GM19463 (cell line): ENCODE measurements at regions not wholly inside any gene's neighbourhood (a gene's known extent, or its start where the extent isn't known, plus 50 kb on each side); places are given as distances from the start of the nearest gene placed in this dataset.

Experiments used
- ATAC-seq: cut with Tn5 transposase; IDR thresholded peaks from one replicate; pipeline ENCODE4 v1.9.1; 2021; ENCODE audit warnings: mild to moderate bottlenecking, moderate library complexity; ENCODE audit not compliant: unreplicated experiment

DNA sequence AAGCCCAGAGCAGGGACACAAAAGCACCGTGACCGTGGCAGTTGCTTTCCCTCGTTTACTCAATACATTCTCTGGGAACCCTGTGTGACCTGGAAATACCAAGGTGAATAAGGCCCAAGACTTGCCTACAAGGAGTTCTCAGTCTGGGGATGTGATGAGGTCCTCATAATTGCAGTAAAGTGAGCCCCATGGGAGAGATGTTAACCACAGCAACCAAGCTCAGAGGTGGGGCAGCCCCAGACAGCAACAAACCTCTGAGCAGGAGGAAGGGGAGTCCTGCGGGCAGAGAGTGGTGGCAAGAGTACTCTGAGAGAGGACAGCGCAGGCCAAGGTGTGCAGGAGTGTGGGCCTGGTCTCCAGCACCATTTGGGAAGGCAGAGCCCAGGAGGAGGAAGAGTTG lies 91.6 kb downstream of the TTC32 start:
- peak; percentile 63 for ATAC-seq

DNA sequence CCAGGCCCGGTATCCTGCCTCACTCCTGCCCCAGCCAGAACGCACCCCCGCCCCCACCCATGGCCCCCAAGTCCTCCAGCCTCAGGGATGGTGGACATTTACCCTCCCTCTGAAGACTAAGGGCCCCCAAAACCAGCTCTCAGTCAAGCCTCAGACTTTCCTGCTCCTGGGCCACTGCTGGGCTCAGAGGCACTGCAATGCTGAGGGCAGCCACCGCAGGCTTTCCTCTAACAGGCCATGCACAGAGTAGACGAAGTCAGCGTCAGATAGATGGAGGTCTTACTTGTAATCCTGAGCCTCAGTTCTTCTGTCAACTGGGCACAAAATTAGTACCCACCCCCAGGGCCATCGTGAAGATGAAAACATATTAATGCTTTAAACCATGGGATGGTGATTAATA lies 92.6 kb downstream of the TTC32 start:
- ATAC-seq, result no peak

DNA sequence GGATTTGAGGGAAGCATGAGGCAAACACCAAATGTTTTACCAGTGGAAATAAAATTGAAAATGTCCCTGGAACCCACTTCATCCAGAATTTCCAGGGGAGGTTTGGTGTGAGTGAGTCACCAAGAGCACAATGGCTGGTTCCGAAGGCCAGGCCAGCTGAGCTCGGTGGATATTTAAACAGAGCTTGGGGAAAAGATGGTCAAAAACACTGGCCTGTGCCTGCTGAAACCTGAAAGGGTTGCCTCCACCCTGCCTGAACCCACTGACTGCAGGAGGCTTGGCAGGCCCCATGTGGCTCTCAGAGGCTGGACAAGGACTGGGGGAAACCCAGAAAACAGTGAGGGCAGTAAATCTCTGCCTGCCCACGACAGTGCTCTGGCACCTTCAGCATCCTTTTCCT lies 93.9 kb downstream of the TTC32 start:
- no peak for ATAC-seq

DNA sequence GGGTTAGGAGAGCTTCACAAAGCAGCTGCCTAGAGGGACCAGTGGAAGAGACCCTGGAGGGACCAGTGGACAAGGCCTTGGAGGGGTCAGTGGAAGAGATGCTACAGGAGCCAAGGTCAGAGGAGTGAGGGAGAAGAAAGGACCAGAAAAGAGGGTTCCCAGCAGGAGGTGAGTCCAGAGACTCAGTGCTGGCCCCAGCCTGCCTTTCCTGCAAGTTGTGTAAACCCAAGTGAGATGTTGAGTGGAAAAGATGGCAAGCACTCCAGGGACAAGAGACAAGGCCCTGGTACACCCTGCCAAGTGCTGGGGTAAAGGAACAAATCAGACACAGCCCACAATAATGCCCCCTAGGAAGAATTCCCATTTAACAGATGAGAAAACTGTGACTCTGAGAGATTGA lies 94.4 kb downstream of the TTC32 start:
- ATAC-seq, result no peak

DNA sequence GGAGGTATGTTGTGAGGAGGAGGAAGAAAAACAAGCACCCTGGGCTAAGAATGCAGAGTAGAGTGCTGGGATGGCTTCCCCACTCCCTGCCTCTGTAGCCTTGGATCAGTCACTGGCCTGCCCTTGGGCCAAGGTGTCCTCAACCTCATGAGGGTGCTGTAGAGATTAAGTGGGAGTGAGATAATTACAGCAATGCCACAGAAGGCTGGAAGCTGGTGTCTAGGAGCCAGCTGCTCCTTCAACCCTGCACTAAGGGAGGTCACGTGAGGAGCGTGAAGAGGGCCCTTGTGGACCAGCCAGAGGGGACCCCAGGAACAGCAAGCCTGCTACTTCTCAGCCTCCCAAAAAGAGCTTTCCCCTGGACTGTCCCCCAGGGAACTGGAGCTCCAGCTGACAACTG lies 95.2 kb downstream of the TTC32 start:
- no peak for ATAC-seq

DNA sequence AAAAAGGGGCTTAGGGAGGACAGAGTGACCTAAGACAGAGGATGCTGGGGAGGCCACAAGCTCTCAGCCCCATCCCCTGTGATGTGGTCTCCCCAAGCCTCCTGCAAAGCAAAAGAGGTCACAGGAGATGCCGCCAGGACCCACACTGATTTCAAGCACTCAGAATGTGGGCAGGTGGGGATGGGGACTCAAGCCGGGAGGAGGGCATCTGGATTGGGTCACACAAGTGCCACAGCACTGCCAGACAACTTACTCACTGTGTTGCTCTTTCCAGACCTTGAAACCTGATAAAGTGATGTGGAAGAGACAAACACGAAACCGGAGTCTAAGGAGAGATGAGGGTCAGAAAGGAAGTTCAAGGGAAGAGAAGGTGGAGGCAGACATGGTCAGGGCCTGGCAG lies 95.7 kb downstream of the TTC32 start:
- ATAC-seq, result no peak

DNA sequence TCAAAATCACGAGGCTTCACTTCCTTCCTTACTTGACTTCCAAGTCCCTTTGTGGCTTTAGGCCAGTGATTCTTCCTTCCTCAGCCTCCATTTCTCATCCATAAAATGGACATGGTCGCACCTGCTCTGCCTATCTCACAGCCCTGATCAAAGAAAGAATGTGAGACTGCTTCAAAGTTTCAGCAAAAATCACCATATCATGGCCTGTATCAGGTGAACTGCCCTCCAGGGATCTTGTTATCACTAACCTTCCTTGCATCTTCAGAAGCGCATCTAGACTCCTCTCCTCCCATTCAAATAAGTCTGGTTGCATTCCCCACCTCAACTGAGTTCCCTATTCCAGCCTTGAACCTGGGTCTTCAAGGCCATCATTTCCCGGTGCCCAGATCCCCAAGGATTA lies 96.5 kb downstream of the TTC32 start:
- ATAC-seq, result no peak

DNA sequence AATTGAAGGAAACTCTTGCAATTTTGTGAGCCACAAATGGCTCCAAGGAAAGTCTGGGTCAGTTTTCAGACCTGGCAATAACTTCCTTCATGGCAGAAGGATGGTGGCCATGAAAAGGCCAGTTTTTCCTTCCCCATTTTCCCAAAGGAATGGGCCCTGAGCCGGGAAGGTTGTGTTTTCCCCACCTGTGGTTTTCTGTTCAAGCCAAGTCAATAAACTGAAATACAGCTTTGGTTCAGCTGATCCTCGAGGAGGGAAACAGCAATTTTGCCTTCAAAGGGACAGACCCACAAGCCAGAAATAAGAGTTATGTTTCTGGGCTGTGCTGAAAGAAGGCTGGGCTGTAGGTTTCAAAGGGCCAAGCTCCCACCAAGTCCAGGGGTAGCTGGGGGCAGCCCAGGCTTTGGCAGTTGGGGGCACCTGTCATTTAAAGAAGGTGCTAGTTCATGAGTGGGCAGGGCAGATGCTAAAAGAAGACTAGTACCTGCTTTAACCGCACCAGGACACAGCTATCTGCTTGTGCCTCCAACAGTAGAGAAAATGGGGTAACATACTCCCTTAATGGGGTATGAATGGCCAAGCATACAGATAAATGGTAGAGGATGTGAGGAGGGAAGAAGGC lies 97.0 kb downstream of the TTC32 start:
- no peak for ATAC-seq

DNA sequence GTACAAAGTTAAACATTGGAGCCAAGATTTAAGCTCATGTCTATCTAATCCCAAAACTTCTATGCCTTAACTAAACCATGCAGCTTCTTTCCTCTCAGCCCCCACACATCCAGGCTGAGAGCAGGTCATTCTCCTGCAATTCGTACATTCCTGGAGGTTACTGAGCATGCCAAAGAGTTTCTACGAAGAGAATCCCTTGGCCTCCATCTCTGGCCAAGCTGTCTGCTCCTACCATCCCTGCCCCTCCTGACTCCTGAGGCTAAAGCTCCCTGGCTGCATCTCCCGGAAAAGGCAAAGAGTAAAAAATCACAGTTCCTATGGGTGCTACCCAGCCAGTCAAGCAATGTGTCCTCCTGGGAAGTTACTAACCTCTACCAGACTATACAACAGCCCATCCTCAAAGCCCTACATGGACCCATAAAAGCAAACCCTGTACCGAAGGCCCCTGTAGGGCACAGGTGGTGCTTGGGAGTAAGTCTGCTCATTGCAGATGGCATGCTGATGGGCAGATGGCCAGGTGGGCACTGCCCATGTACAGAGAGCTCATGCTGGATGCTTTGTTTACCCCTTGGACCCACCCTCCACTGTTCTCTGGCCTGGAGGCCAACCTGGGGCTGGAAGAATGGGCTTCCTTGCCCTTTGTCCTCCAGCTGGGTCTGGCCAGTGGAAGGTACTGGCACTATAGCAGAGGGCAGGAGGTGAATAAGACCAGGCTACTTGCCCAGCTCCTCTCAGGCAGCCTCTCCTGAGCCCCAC lies 99.5 kb downstream of the TTC32 start:
- ATAC-seq, result no peak

DNA sequence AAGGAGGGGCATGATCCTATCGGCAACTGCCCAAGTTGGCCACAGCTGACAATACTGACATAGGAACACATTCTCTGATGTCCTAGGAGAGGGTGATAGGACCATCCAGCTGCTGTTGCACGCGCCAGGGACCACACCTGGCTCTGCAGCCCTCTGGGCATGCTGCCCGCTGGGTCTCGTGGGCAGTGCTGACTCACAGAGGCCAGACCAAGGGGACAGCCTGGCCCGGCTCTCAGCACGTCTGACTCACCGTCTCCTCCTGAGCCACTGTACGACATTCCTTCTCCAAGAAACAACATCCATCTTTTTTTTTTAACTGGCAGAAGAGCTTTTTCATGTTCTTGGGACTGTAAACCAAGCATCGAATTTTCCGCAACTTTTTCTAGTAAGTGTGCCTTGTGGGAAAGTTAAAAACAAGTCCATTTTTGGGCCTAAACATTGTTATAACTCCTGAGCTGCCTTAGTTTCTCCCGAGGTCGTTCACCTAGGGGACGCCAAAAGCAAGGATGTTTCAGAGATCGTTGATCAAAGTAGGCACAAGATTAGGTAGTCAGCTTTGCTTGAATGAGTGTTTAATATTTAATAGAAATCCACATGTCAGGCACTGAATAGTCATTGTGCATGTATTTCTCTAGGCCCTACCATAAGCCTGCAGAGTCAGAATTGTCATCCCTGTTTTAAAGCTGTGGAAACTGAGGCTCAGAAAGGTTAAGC lies 100.3 kb downstream of the TTC32 start:
- no peak for ATAC-seq

DNA sequence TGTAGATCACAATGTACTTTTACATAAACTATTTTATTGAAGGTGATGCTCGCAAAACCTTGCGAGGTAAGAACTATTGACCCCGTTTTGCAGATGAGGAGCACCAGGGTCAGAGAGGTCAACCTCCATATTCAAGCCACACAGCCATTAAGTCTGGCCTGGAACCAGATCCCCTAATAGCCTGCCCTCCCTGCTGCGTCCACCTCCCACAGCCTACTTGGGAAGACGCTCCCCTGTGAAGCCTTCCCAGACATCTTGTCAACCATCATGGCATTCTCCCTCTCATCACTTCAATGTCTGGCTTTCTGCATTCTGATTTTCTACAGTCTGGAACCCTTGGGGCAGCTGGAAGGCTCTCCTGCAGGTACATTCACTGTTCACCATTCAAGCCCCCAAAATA lies 101.0 kb downstream of the TTC32 start:
- no peak for ATAC-seq

DNA sequence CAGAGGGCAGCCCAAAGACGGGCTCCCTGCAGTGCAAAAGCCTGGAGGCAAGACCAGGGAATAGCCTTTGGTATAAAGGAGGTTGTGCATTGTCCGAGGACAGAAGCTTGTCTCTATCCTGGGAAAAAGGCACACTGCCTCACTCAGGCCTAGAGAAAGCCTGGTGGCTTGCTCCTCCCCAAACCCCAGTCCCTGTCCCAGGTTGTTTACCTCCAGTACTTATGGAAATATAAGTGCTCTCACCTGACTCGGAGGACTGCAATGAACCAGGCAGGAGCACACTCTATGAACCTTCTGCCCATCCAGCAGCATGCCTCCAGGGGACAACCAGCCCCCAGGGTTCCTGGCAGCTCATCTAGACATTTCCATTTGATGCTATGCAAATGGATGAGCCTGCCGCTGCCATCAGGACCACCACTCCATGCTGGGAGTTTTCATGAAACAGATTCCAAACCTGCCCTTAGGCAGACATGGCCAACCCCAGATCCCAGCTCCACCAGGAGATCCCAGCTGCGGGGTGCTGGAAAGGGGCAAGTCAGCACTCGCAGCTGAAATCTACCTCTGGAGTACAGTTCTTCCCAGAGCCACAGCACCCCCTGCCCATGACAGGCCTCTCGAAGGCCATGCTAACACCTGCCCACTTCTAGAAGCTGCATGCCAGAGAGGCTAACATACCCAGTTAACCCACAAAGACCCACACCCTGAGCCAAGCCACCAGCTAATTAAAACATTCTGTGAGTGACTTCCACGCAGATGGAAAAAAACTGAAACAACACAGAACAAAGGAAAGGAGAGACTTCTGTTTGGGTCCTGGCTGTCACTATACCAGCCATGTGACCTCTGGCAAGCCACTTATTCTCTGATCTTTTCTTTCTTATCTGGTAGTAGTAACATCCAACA lies 101.7 kb downstream of the TTC32 start:
- no peak for ATAC-seq

DNA sequence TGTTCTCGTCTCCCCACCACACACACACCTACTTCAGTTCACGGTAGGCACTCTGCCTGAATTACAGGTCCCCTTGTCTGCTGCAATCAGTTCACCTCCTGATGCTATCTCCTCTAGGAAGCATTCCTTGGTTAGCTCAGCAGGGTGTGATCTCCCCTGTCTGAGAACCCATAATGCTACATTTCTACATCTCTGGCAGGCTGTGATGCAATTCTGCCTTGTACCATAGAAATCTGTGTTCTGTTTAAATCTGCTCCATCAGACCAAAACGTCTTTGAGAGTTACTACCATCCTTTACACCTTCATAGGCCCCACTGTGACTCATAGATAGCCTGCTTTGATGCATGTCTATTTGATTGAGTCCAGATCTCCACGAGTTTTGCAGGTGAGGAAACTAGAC lies 103.9 kb downstream of the TTC32 start:
- ATAC-seq, result no peak

DNA sequence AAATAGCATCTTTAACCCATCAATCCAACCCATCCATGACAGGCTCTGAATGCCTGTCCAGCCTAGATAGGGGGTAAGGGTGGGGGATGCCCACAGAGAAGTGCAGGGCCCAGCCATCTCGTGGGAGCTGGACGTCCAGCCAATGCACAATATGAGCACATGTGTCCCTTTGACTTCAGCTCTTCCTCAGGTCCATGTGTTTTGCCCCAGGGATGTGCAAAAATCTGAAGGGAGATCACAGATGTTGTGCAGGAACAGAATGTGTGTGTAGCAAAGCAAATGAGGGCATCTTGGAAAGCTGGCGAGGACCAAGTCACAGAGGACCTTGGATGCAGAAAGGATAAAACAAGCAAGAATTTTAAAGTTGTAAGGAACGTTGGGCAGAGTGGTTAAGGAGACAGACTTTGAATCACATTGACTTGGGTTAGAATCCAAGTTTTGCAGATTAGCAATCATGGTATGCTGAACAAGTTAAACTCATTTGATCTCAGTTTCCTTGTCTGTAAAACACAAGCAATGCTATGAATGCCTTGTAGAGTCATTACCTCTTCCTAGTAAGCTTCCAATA lies 104.5 kb downstream of the TTC32 start:
- ATAC-seq, result no peak

DNA sequence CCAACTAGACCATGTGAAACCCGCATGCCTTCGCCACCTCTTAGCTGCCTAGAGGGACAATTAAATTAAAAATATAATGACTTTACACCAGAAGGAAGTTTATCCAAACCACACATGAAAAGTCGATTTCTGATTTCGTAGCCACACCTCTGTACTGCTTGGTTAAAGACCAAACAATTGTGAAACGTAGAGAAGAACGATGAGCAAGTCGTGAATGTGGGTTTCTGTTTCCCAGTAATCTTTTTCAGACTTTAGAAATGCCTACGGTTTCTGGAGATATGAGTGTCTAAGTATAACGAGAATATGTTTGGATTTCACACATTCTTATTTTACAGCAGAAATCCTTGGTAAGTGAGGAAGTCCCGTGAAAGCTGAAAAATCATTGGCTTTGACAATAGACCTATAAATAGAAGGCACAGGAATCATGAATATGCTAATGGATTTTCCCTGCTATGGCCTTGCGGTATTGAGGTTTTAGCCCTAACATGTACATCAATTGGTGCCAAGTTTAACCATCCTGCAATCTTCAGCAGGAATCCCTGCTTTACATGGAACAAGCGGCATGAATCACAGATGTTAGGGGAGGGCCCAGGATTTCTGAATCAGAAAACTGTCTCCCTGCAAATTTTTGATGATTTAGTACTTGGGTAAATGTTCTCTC lies 105.6 kb downstream of the TTC32 start:
- no peak for ATAC-seq

DNA sequence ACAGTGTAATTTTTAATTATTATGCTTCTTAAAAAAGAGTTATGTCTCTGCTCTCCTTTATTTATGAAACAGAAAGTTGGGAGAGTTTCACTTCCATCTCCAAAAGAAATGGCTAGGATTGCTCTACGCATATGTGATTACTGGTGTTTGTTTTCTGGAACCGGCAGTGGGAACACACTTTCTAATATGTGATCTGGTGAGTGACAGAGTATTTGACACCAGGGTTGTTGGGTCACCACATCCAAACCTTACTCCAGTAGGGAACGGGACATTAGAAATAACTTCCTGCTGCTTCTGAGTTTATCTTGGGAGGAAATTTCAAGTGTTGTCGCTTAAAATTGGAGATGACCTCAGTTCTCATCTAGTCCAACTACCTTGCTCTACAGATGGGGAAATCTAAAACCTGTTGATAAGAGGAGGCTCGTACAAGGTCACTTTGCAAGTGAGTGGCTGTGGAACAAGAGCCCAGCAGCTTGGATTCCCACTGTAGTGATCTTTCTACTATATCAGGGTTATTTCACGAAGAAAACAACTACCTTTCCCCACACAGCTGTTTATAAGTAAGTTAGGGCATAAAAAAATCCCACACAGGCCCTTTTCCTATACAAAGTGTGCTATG lies 108.5 kb downstream of the TTC32 start:
- no peak for ATAC-seq

DNA sequence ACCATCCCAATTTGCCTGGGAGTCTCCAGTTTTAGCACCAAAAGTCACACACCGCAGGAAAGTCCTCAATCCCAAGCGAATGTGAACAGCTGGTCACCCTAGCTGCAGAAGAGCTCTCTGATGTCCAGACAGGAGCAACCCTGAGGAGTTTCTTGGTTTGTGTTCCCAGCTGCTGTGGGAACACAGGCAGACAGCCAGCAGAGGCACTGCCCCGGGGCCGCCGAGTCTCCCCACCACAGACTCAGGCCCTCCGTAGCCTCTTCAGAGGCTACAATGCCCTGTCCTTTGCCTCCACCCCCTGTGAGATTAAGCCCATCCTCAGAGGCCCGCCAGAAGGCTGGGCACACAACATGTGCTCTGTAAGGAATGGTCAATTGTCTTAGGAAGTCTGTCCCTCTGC lies 111.5 kb downstream of the TTC32 start:
- no peak for ATAC-seq

DNA sequence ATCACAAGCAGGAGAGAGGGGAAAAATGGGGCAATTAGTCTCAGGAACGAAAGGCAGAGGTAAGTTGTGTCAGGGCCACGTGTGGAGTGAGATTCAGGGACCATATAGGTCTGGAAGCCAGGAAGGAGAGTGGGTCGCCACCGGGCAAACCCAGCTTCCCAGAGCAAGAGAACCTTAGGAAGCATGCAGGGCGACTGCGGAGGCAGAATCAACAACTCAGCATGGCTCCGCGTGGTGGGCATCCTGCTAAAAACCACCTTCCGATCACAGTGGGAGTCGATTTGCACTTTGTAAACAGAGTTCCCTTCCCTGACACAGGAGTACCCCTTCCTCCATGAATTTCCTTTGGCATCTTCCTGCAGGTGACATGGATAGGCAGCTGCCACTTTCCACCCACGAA lies 114.6 kb downstream of the TTC32 start:
- ATAC-seq, result no peak

DNA sequence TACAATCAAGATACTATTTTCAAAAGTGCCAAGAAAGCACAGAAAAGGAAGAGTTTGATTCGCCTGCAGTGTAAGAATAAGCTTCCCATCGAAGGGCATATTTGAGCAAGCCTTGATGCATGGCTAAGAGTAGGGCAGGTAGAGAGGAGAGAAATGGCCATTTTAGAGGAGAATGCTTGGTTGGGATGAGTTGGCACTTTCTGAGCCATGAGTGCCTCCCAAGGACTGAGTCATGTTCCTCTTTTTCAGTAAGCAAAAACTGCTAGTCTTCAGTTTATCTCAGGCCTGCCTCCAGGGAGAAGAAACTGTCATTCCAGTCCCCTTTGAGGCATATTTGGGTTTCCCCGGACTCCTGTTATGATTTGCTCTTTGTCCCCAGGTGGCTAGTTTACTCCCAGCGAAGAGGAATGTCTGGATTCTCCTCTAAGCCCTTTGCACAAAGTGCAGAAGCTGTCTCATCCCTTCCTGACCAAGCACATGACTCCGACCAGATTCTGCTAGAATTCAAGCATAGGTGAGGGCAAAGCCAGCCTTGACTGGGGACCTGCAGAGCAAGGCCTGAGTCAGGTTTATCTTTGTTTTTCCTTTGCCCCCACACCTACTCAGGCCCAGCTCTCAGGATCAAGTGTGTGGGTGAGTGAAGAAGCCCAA lies 115.2 kb downstream of the TTC32 start:
- peak; percentile 68 for ATAC-seq
